ENCODE measurements at regions not wholly inside any gene's neighbourhood (a gene's known extent, or its start where the extent isn't known, plus 50 kb on each side); places are given as distances from the start of the nearest gene placed in this dataset.

DNA sequence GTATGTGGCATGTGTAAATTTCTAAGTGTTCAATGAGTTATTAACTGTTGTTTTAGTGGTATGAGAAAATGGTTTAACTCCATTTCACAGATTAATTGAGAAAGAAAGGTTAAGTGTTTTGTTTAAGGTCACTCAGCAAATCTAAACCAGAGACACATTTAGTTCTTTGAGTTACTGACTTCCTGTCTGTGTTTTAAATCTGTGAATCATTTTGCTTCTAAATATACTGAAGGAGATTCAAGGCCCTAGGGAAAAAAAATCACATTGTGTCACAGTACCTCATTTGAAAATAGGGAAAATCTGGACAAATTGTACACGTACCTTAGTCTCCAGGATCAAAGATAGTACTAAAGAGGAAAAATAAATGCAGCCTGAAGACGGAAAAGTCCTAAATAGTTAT lies 368.2 kb downstream of the TMEM161B start:
- Histone ChIP-seq H3K4me3 (ENCODE audit: low read depth, low read length, poor library complexity, severe bottlenecking) (no peak overlapping the region), H3K4me1 (ENCODE audit: insufficient read depth, low read length, poor library complexity, severe bottlenecking) (peaks cover 12% of the 10 kb centered on the region), H3K27me3 (replicated peaks; ENCODE audit: insufficient read depth, low read depth, low read length, poor library complexity) (peaks cover 5% of the 10 kb centered on the region), H3K27ac (ENCODE audit: low read depth, low read length, poor library complexity, severe bottlenecking) (no peak overlapping the region), H3K36me3 (ENCODE audit: insufficient read depth, low read length, poor library complexity, severe bottlenecking) (no peaks in the 10 kb centered on the region), H3K9me3 (ENCODE audit: low read depth, low read length, poor library complexity, severe bottlenecking) (no peaks in the 10 kb centered on the region)
- TF ChIP-seq EZH2 (IDR thresholded peaks at IDR 0.05; ENCODE audit: borderline replicate concordance, low read depth, low read length, poor library complexity, severe bottlenecking): no peak
- TF ChIP-seq, protein P1, sequence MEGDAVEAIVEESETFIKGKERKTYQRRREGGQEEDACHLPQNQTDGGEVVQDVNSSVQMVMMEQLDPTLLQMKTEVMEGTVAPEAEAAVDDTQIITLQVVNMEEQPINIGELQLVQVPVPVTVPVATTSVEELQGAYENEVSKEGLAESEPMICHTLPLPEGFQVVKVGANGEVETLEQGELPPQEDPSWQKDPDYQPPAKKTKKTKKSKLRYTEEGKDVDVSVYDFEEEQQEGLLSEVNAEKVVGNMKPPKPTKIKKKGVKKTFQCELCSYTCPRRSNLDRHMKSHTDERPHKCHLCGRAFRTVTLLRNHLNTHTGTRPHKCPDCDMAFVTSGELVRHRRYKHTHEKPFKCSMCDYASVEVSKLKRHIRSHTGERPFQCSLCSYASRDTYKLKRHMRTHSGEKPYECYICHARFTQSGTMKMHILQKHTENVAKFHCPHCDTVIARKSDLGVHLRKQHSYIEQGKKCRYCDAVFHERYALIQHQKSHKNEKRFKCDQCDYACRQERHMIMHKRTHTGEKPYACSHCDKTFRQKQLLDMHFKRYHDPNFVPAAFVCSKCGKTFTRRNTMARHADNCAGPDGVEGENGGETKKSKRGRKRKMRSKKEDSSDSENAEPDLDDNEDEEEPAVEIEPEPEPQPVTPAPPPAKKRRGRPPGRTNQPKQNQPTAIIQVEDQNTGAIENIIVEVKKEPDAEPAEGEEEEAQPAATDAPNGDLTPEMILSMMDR (conservative IDR thresholded peaks at IDR 0.05; ENCODE audit: low read depth, low read length): no peak
- ChIA-PET CTCF (no interaction called here), POLR2A (ENCODE audit: low non-redundant PET) (no interaction called here)
- intact Hi-C loops (cut with micrococcal nuclease; ENCODE audit: unreplicated experiment): no loop called here
- no TSS peak for BruUV-seq (replicated peaks)
- peak; percentile 10 for DNase-seq (ENCODE audit: low spot score)

DNA sequence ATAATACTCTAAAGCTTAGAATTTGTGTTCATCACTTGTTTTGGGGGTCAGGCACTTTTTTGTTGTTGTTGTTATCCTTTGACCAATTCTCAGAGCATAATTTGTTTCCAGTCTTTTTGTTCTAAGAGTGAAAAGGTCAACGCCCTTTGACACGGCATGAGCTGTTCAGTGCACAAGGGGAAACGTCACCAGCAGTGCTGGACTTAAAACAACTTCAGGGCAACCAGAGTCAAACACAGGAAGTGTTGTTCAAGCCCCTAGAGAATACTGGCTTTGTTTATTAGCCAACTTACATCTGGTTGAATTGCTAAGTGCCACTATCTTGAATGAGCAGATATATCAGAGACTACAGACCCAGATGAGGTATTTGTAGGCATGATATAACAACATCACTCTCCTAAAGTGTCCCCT lies 368.9 kb downstream of the TMEM161B start:
- no peaks in the 10 kb centered on the region for H3K36me3 ChIP-seq (ENCODE audit: insufficient read depth, low read length, poor library complexity, severe bottlenecking)
- no peak overlapping the region for H3K27ac ChIP-seq (ENCODE audit: low read depth, low read length, poor library complexity, severe bottlenecking)
- peaks cover 12% of the 10 kb centered on the region for H3K4me1 ChIP-seq (ENCODE audit: insufficient read depth, low read length, poor library complexity, severe bottlenecking)
- no TSS peak for BruUV-seq (replicated peaks)
- H3K27me3 ChIP-seq (replicated peaks; ENCODE audit: insufficient read depth, low read depth, low read length, poor library complexity): peaks cover 5% of the 10 kb centered on the region
- DNase-seq (ENCODE audit: low spot score): peak; percentile 68
- ChIA-PET POLR2A (ENCODE audit: low non-redundant PET) (no interaction called here), CTCF (no interaction called here)
- H3K4me3 ChIP-seq (ENCODE audit: low read depth, low read length, poor library complexity, severe bottlenecking): no peak overlapping the region
- TF ChIP-seq, protein P1 (conservative IDR thresholded peaks at IDR 0.05; ENCODE audit: low read depth, low read length): no peak
- TF ChIP-seq EZH2 (IDR thresholded peaks at IDR 0.05; ENCODE audit: borderline replicate concordance, low read depth, low read length, poor library complexity, severe bottlenecking): no peak
- H3K9me3 ChIP-seq (ENCODE audit: low read depth, low read length, poor library complexity, severe bottlenecking): no peaks in the 10 kb centered on the region
- intact Hi-C loops (cut with micrococcal nuclease; ENCODE audit: unreplicated experiment): loop anchor here (5.0 kb wide), 1 partner anchor 783 kb away; no protein-coding TSS in a partner anchor

DNA sequence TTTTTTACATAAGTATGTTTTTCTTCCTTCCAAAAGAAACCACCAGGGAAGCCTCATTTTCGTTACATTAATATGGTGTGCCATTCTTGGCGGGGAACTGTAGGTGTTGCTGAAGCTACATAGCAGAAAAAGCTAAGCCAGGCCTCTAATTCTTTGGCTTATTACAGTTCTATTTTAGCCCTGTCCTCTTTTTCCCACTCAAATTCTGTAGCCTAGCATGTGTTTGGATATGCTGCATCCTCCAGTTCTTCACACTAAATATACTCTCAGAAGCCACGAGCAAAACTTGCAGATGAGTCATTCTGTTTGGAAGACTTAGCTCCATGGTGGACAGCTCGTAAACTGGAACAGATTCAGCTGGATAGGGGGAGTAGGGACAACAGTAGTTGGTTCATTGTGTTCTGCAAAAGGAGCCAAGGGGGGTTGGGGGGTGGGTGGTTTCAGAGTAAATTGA lies 369.4 kb downstream of the TMEM161B start:
- CTCF ChIA-PET: interaction anchor here (0.6 kb wide), 1 partner anchor 50 kb away, joined by 7 read pairs; no protein-coding TSS in a partner anchor

More for the DNA sequence above, 369.4 kb downstream of the TMEM161B start:
- Histone ChIP-seq H3K4me3 (ENCODE audit: low read depth, low read length, poor library complexity, severe bottlenecking) (no peak overlapping the region), H3K9me3 (ENCODE audit: low read depth, low read length, poor library complexity, severe bottlenecking) (no peaks in the 10 kb centered on the region), H3K36me3 (ENCODE audit: insufficient read depth, low read length, poor library complexity, severe bottlenecking) (no peaks in the 10 kb centered on the region), H3K27me3 (replicated peaks; ENCODE audit: insufficient read depth, low read depth, low read length, poor library complexity) (peaks cover 5% of the 10 kb centered on the region), H3K27ac (ENCODE audit: low read depth, low read length, poor library complexity, severe bottlenecking) (no peak overlapping the region), H3K4me1 (ENCODE audit: insufficient read depth, low read length, poor library complexity, severe bottlenecking) (peaks cover 12% of the 10 kb centered on the region)
- peak; percentile 63 for DNase-seq (ENCODE audit: low spot score)
- intact Hi-C loops (cut with micrococcal nuclease; ENCODE audit: unreplicated experiment): loop anchor here (5.0 kb wide), 1 partner anchor 783 kb away; no protein-coding TSS in a partner anchor
- TF ChIP-seq EZH2 (IDR thresholded peaks at IDR 0.05; ENCODE audit: borderline replicate concordance, low read depth, low read length, poor library complexity, severe bottlenecking): no peak
- TF ChIP-seq, protein P1 (conservative IDR thresholded peaks at IDR 0.05; ENCODE audit: low read depth, low read length): peak; percentile 50
- BruUV-seq (replicated peaks): no TSS peak
- POLR2A ChIA-PET (ENCODE audit: low non-redundant PET): no interaction called here

Measured in A673 (cell line).